H1 (cell line): ENCODE measurements at regions not wholly inside any gene's neighbourhood (a gene's known extent, or its start where the extent isn't known, plus 50 kb on each side); places are given as distances from the start of the nearest gene placed in this dataset.

ENCODE experiments used
- CTCF ChIA-PET: fragments of 300-600 bp; sonication (Branson Sonifier 250); formaldehyde crosslinking; loops from one replicate; lab custom pipeline; 2021; ENCODE audit not compliant: partially characterized antibody; lab: Charles Lee
- POLR2A ChIA-PET: fragments of 300-600 bp; sonication (Branson Sonifier 250); formaldehyde crosslinking; loops from one replicate; lab custom pipeline; 2021; ENCODE audit warnings: inconsistent platforms; ENCODE audit not compliant: partially characterized antibody; lab: Charles Lee
- DNase-seq, 2 experiments: peaks; one replicate each; pipeline versions ENCODE4 v3.0.0 to v3.0.0-alpha.2; 2010 to 2022; ENCODE audit warnings: low spot score in 2 of 2, low read depth in 1 of 2, mixed read lengths in 1 of 2
- FAIRE-seq: peaks from 2 replicates; lab custom pipeline; 2011; peaks lifted over from hg19 to GRCh38; lab: Jason Lieb, UNC
- H2AFZ ChIP-seq: 2 replicates; pipeline ENCODE4 v1.8.1; 2012; ENCODE audit warnings: low read length, inconsistent platforms
- H2AK5ac ChIP-seq: 2 replicates; pipeline ENCODE4 v1.6.1; 2013; ENCODE audit warnings: low read depth, low read length
- H2BK120ac ChIP-seq: replicated peaks from 2 replicates; pipeline ENCODE3; 2013; ENCODE audit warnings: low read depth, low read length, inconsistent platforms
- H2BK12ac ChIP-seq: 2 replicates; pipeline ENCODE4 v1.6.1; 2013; ENCODE audit warnings: low read depth, low read length
- H2BK15ac ChIP-seq: 2 replicates; pipeline ENCODE4 v1.6.1; 2013; ENCODE audit warnings: low read length
- H2BK20ac ChIP-seq: 2 replicates; pipeline ENCODE4 v1.6.1; 2013; ENCODE audit warnings: low read length
- H2BK5ac ChIP-seq: 2 replicates; pipeline ENCODE4 v1.6.1; 2013; ENCODE audit warnings: low read depth, low read length
- H3K14ac ChIP-seq: 2 replicates; pipeline ENCODE4 v1.6.1; 2013; ENCODE audit warnings: inconsistent platforms; ENCODE audit not compliant: insufficient read length
- H3K18ac ChIP-seq: 2 replicates; pipeline ENCODE4 v1.6.1; 2013; ENCODE audit warnings: low read length; ENCODE audit errors: extremely low read depth
- H3K23ac ChIP-seq: 2 replicates; pipeline ENCODE4 v1.6.1; 2013; ENCODE audit warnings: inconsistent platforms; ENCODE audit not compliant: insufficient read length
- H3K23me2 ChIP-seq: 2 replicates; pipeline ENCODE4 v1.6.1; 2013; ENCODE audit warnings: low read depth, low read length
- H3K27ac ChIP-seq: 2 replicates; pipeline ENCODE4 v1.6.1; 2011; ENCODE audit warnings: low read depth, low read length, inconsistent platforms
- H3K27me3 ChIP-seq, 4 experiments: replicated peaks in 1 of 4; 1 replicate in 1 of 4; 2 replicates in 3 of 4; pipeline versions ENCODE4 v1.6.1 to v1.8.1; 2011 to 2013; ENCODE audit warnings: low read length in 3 of 4, mild to moderate bottlenecking in 3 of 4, inconsistent platforms in 2 of 4, mixed read lengths in 2 of 4, moderate library complexity in 1 of 4; ENCODE audit not compliant: control insufficient read depth in 3 of 4, insufficient read depth in 3 of 4; ENCODE audit errors: extremely low read depth in 1 of 4
- H3K36me3 ChIP-seq, 4 experiments: 2 replicates each; pipeline versions ENCODE4 v1.6.1 to v1.8.1; 2011 to 2013; ENCODE audit warnings: mild to moderate bottlenecking in 4 of 4, low read length in 3 of 4, moderate library complexity in 2 of 4, control low read depth in 1 of 4, inconsistent platforms in 1 of 4; ENCODE audit not compliant: insufficient read depth in 4 of 4, control insufficient read depth in 2 of 4
- H3K4ac ChIP-seq: replicated peaks from 2 replicates; pipeline ENCODE3; 2013; ENCODE audit warnings: low read length, low read depth, mixed read lengths, inconsistent platforms; ENCODE audit not compliant: insufficient read length
- H3K4me1 ChIP-seq, 4 experiments: replicated peaks in 1 of 4; 1 replicate in 1 of 4; 2 replicates in 3 of 4; pipeline versions ENCODE4 v1.6.1 to v1.8.1; 2011 to 2013; ENCODE audit warnings: low read length in 3 of 4, inconsistent platforms in 2 of 4, mixed read lengths in 1 of 4; ENCODE audit not compliant: insufficient read depth in 4 of 4, control insufficient read depth in 3 of 4
- H3K4me2 ChIP-seq, 2 experiments: 2 replicates each; pipeline versions ENCODE4 v1.6.1 to v1.8.1; 2011 to 2013; ENCODE audit warnings: low read depth in 2 of 2, low read length in 2 of 2, control low read depth in 1 of 2, inconsistent platforms in 1 of 2, mild to moderate bottlenecking in 1 of 2; ENCODE audit not compliant: insufficient read depth in 1 of 2
- H3K4me3 ChIP-seq, 4 experiments: fragments of 200-600, 300-600 bp in 1 of 4; sonication (generic), shearing (Covaris generic), sonication (Bioruptor Twin) in 1 of 4; 2 replicates each; pipeline versions ENCODE4 v1.5.1 to v1.8.1; 2011 to 2016; ENCODE audit warnings: low read length in 4 of 4, low read depth in 3 of 4, control low read depth in 2 of 4, inconsistent platforms in 2 of 4, mild to moderate bottlenecking in 2 of 4, mixed read lengths in 1 of 4, moderate library complexity in 1 of 4; ENCODE audit not compliant: insufficient read depth in 2 of 4; ENCODE audit errors: extremely low read depth in 1 of 4
- H3K56ac ChIP-seq: replicated peaks from 2 replicates; pipeline ENCODE3; 2013; ENCODE audit warnings: low read depth, mild to moderate bottlenecking, mixed read lengths, low read length, inconsistent platforms; ENCODE audit not compliant: insufficient read length
- H3K79me1 ChIP-seq: 2 replicates; pipeline ENCODE4 v1.6.1; 2013; ENCODE audit warnings: low read depth, low read length, control low read depth
- H3K79me2 ChIP-seq, 2 experiments: 2 replicates each; pipeline versions ENCODE4 v1.6.1 to v1.8.1; 2012 to 2013; ENCODE audit warnings: low read length in 2 of 2, mild to moderate bottlenecking in 2 of 2, inconsistent platforms in 1 of 2; ENCODE audit not compliant: insufficient read depth in 2 of 2, control insufficient read depth in 1 of 2
- H3K9ac ChIP-seq, 4 experiments: replicated peaks in 1 of 4; 1 replicate in 1 of 4; 2 replicates in 3 of 4; pipeline versions ENCODE4 v1.6.1 to v1.8.1; 2011 to 2013; ENCODE audit warnings: low read depth in 3 of 4, low read length in 3 of 4, control low read depth in 2 of 4, mild to moderate bottlenecking in 2 of 4, moderate library complexity in 2 of 4, inconsistent platforms in 1 of 4; ENCODE audit errors: extremely low read depth in 1 of 4
- H3K9me3 ChIP-seq, 2 experiments: 2 replicates each; pipeline versions ENCODE4 v1.6.1 to v1.8.1; 2012 to 2013; ENCODE audit warnings: mild to moderate bottlenecking in 2 of 2, moderate library complexity in 2 of 2, control low read depth in 1 of 2, inconsistent platforms in 1 of 2, low read depth in 1 of 2, low read length in 1 of 2, mixed read lengths in 1 of 2; ENCODE audit not compliant: insufficient read depth in 2 of 2
- H4K20me1 ChIP-seq, 2 experiments: replicated peaks in 1 of 2; 2 replicates each; pipeline versions ENCODE3 to v1.8.1; 2011 to 2013; ENCODE audit warnings: inconsistent platforms in 2 of 2, low read length in 2 of 2, mild to moderate bottlenecking in 1 of 2; ENCODE audit not compliant: insufficient read depth in 2 of 2, control insufficient read depth in 1 of 2
- H4K5ac ChIP-seq: 2 replicates; pipeline ENCODE4 v1.6.1; 2013; ENCODE audit warnings: low read length, low read depth, mixed read lengths, inconsistent platforms; ENCODE audit not compliant: insufficient read length
- H4K8ac ChIP-seq: 2 replicates; pipeline ENCODE4 v1.8.0; 2013; ENCODE audit warnings: mild to moderate bottlenecking, moderate library complexity, low read length, inconsistent platforms; ENCODE audit not compliant: insufficient read depth; ENCODE audit errors: extremely low read depth
- H4K91ac ChIP-seq: replicated peaks from 2 replicates; pipeline ENCODE3; 2013; ENCODE audit warnings: low read length, mixed read lengths, inconsistent platforms; ENCODE audit not compliant: insufficient read length
- ASH2L ChIP-seq: fragments of 200-600, 300-600 bp; sonication (generic); IDR thresholded peaks from one replicate; pipeline ENCODE4 v1.7.1; 2017; ENCODE audit warnings: low read length
- BACH1 ChIP-seq: IDR thresholded peaks from 2 replicates; pipeline ENCODE4 v1.6.1; 2012; ENCODE audit warnings: low read length, improper control_type of control experiment
- CHD1 ChIP-seq: IDR thresholded peaks from 2 replicates; pipeline ENCODE4 v1.6.1; 2012; ENCODE audit warnings: low read depth, low read length, improper control_type of control experiment
- EP300 ChIP-seq, 2 experiments: IDR thresholded peaks; 1 replicate in 1 of 2; 2 replicates in 1 of 2; pipeline ENCODE4 v1.6.1; 2011 to 2012; ENCODE audit warnings: low read depth in 2 of 2, low read length in 2 of 2, mild to moderate bottlenecking in 2 of 2, borderline replicate concordance in 1 of 2, inconsistent platforms in 1 of 2, moderate library complexity in 1 of 2
- FOSL1 ChIP-seq: IDR thresholded peaks from 2 replicates; pipeline ENCODE4 v1.6.1; 2011; ENCODE audit warnings: mild to moderate bottlenecking, low read depth, low read length, moderate library complexity; ENCODE audit not compliant: insufficient read depth
- HDAC2 ChIP-seq, 2 experiments: fragments of 300-600 bp in 1 of 2; sonication (generic) in 1 of 2; IDR thresholded peaks; 2 replicates each; pipeline ENCODE4 v1.6.1; 2011 to 2012; ENCODE audit warnings: low read depth in 2 of 2, low read length in 2 of 2, mild to moderate bottlenecking in 2 of 2, moderate library complexity in 2 of 2, borderline replicate concordance in 1 of 2, inconsistent platforms in 1 of 2
- JUND ChIP-seq: IDR thresholded peaks from 2 replicates; pipeline ENCODE4 v1.6.1; 2011; ENCODE audit warnings: mild to moderate bottlenecking, improper control_type of control experiment, low read length
- POLR2A ChIP-seq, 2 experiments: IDR thresholded peaks; 1 replicate in 1 of 2; 2 replicates in 1 of 2; pipeline ENCODE4 v1.6.1; 2011; ENCODE audit warnings: low read depth in 2 of 2, low read length in 2 of 2, mild to moderate bottlenecking in 2 of 2; ENCODE audit errors: control extremely low read depth in 1 of 2
- RBBP5 ChIP-seq: IDR thresholded peaks from 2 replicates; pipeline ENCODE4 v1.7.1; 2012; ENCODE audit warnings: low read depth, mild to moderate bottlenecking, inconsistent platforms, low read length, moderate library complexity, borderline replicate concordance
- SP4 ChIP-seq: IDR thresholded peaks from 2 replicates; pipeline ENCODE4 v1.6.1; 2012; ENCODE audit warnings: low read length, inconsistent platforms
- TAF1 ChIP-seq: IDR thresholded peaks from 2 replicates; pipeline ENCODE4 v1.6.1; 2011; ENCODE audit warnings: mild to moderate bottlenecking, low read depth, low read length
- TAF7 ChIP-seq: optimal IDR thresholded peaks from 2 replicates; pipeline ENCODE3; 2011; ENCODE audit warnings: low read depth, mild to moderate bottlenecking, inconsistent platforms, low read length, moderate library complexity, borderline replicate concordance
- TEAD4 ChIP-seq: IDR thresholded peaks from 2 replicates; pipeline ENCODE4 v1.6.1; 2012; ENCODE audit warnings: low read depth, low read length, inconsistent platforms, mixed read lengths
- USF2 ChIP-seq: IDR thresholded peaks from 2 replicates; pipeline ENCODE4 v1.6.1; 2011; ENCODE audit warnings: low read length, improper control_type of control experiment
- WGBS, 2 experiments: shearing (Covaris generic) in 1 of 2; methylation state at CpG; one replicate each; pipeline versions ENCODE4 v1.1.6 to v1.1.7; 2013 to 2015; ENCODE audit warnings: low lambda C conversion rate in 2 of 2, mixed read lengths in 2 of 2, inconsistent platforms in 1 of 2, low coverage in 1 of 2, missing lambda C conversion rate in 1 of 2; ENCODE audit not compliant: insufficient replicate concordance in 2 of 2, insufficient coverage in 1 of 2, insufficient read length in 1 of 2; ENCODE audit errors: extremely low coverage in 1 of 2, missing lambda C conversion rate in 1 of 2; 5-methylcytosine and 5-hydroxymethylcytosine counted together

DNA sequence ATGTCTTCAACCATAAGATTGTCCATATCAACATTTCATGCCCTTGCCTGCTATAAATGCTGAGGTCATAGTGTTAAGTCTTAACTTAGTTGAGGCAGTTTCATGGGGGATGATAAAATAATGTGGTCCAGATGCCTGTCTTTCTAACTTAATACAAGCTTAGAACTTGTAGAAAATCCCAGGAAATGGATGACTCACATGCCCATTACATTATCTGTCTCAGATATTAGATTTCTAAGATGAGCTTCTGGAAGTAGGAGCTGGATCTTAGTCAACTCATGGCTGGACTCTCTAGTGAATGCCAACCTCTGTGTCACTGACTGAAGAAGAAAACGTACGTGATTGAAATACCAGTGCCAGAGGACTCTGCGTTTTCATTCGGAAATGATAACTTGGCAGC is 797.5 kb upstream of the EEF2KMT start:
- Histone ChIP-seq H2BK20ac (no peak overlapping the region), H2AFZ (no peak overlapping the region), H3K4me1 (no peaks in the 10 kb centered on the region; a peak in 1 of 7 replicates), H3K4ac (no peak overlapping the region), H3K9ac (no peak overlapping the region), H2BK12ac (no peak overlapping the region), H4K5ac (no peak overlapping the region), H3K36me3 (no peaks in the 10 kb centered on the region), H3K18ac (no peak overlapping the region), H3K56ac (no peak overlapping the region), H3K9me3 (no peaks in the 10 kb centered on the region), H3K79me1 (no peaks in the 10 kb centered on the region), H3K14ac (no peak overlapping the region), H2AK5ac (no peak overlapping the region), H3K4me2 (no peak overlapping the region), H3K23me2 (no peaks in the 10 kb centered on the region), H3K79me2 (no peaks in the 10 kb centered on the region), H2BK120ac (no peak overlapping the region), H3K27me3 (no peaks in the 10 kb centered on the region), H2BK5ac (no peak overlapping the region), H2BK15ac (no peak overlapping the region), H3K23ac (no peak overlapping the region), H4K8ac (no peak overlapping the region), H3K27ac (no peak overlapping the region), H4K20me1 (no peaks in the 10 kb centered on the region), H3K4me3 (no peak overlapping the region), H4K91ac (no peak overlapping the region)
- DNase-seq (no peak), FAIRE-seq (no peak)
- WGBS, 2 experiments: 100% methylated on average over 4 of the region's 4 CpGs; no CpG with 5 or more reads in 1 of the 2 experiments
- ChIA-PET POLR2A (interaction anchor here (1.2 kb wide), 1 partner anchor 21 kb away, joined by 4 read pairs; no protein-coding TSS in a partner anchor), CTCF (interaction anchor here (0.6 to 1.9 kb wide), 7 partner anchors 17 to 279 kb away, joined by 3 to 5 read pairs (median 3); no protein-coding TSS in a partner anchor)
- no peak for TF ChIP-seq ASH2L
- no peak for TF ChIP-seq HDAC2 (IDR thresholded peaks at IDR 0.05; ENCODE audit: borderline replicate concordance in 1 of 2, low read depth in 2 of 2, low read length in 2 of 2)
- no peak for TF ChIP-seq TAF1
- TF ChIP-seq EP300 (IDR thresholded peaks at IDR 0.05; ENCODE audit: borderline replicate concordance in 1 of 2, low read depth in 2 of 2, low read length in 2 of 2): no peak
- no peak for TF ChIP-seq TEAD4
- TF ChIP-seq TAF7: no peak
- TF ChIP-seq CHD1: no peak
- no peak for TF ChIP-seq SP4
- TF ChIP-seq USF2: no peak
- TF ChIP-seq BACH1: no peak
- TF ChIP-seq RBBP5: no peak
- no peak for TF ChIP-seq JUND
- TF ChIP-seq POLR2A (IDR thresholded peaks at IDR 0.05; ENCODE audit: control extremely low read depth in 1 of 2, low read depth in 2 of 2, low read length in 2 of 2): no peak
- TF ChIP-seq FOSL1: no peak
